ENCODE measurements at regions not wholly inside any gene's neighbourhood (a gene's known extent, or its start where the extent isn't known, plus 50 kb on each side); places are given as distances from the start of the nearest gene placed in this dataset.
A peak's percentile ranks its signal among the peaks of the same experiment; 100 is the strongest.
"Not testable (repeated sequence)": the region's sequence is repeated elsewhere in the genome, so short reads cannot be mapped to it uniquely, and the experiment has no call there.

- Mint-ChIP-seq H3K27ac (no peak overlapping the region), H3K36me3 (no peaks in the 10 kb centered on the region), H3K9me3 (no peaks in the 10 kb centered on the region), H3K27me3 (no peaks in the 10 kb centered on the region), H3K4me3 (no peak overlapping the region), H3K4me1 (ENCODE audit: low read depth) (no peaks in the 10 kb centered on the region)
- POLR2A ChIA-PET = no interaction called here
- CTCF ChIA-PET = interaction anchor here (0.6 to 0.8 kb wide), 2 partner anchors 15 to 19 kb away, joined by 3 read pairs; no protein-coding TSS in a partner anchor
- intact Hi-C loops (cut with micrococcal nuclease) = no loop called here
- no peak for DNase-seq
These were observed 183.3 kb upstream of the FBXO11 start for GRCh38 chr2:48089644-48090043.

- Mint-ChIP-seq H3K27ac (no peak overlapping the region), H3K9me3 (no peaks in the 10 kb centered on the region), H3K27me3 (peaks cover 6% of the 10 kb centered on the region), H3K4me1 (ENCODE audit: low read depth) (no peaks in the 10 kb centered on the region), H3K4me3 (no peak overlapping the region), H3K36me3 (no peaks in the 10 kb centered on the region)
- POLR2A ChIA-PET = no interaction called here
- CTCF ChIA-PET = no interaction called here
- intact Hi-C loops (cut with micrococcal nuclease) = no loop called here
- DNase-seq = no peak
These were observed 186.8 kb upstream of the FBXO11 start for GRCh38 chr2:48092846-48093803.

- H3K9me3 Mint-ChIP-seq; H3K4me1 Mint-ChIP-seq (ENCODE audit: low read depth); DNase-seq; intact Hi-C loops (cut with micrococcal nuclease); POLR2A ChIA-PET; H3K4me3 Mint-ChIP-seq; H3K36me3 Mint-ChIP-seq; H3K27ac Mint-ChIP-seq: not testable (repeated sequence)
- CTCF ChIA-PET = interaction anchor here (2.2 kb wide), 1 partner anchor 9 kb away, joined by 6 read pairs; no protein-coding TSS in a partner anchor
- H3K27me3 Mint-ChIP-seq = peaks cover 11% of the 10 kb centered on the region
These were observed 190.5 kb upstream of the FBXO11 start for GRCh38 chr2:48096765-48097164.

- Mint-ChIP-seq H3K9me3 (peaks cover 8% of the 10 kb centered on the region), H3K4me3 (no peak overlapping the region)
- CTCF ChIA-PET = no interaction called here
These were observed 192.2 kb upstream of the FBXO11 start for GRCh38 chr2:48098539-48098938.

GRCh38 chr2:48104418-48104817, 198.1 kb upstream of the FBXO11 start:
- peaks cover 3% of the 10 kb centered on the region for H3K36me3 Mint-ChIP-seq
- peaks cover 4% of the 10 kb centered on the region for H3K27me3 Mint-ChIP-seq
- no peak for DNase-seq
- peaks cover 15% of the 10 kb centered on the region for H3K4me1 Mint-ChIP-seq (ENCODE audit: low read depth)
- no peak overlapping the region for H3K27ac Mint-ChIP-seq
- peaks cover 5% of the 10 kb centered on the region for H3K9me3 Mint-ChIP-seq
- intact Hi-C loops (cut with micrococcal nuclease) = no loop called here
- ChIA-PET POLR2A (no interaction called here), CTCF (interaction anchor here (1.2 to 4.5 kb wide), 4 partner anchors 15 to 247 kb away, joined by 3 to 63 read pairs (median 6); partner anchors contain the start of gene FBXO11)
- no peak overlapping the region for H3K4me3 Mint-ChIP-seq

More at GRCh38 chr2:48098539-48098938, 192.2 kb upstream of the FBXO11 start:
- no peak for DNase-seq
- peaks cover 11% of the 10 kb centered on the region for H3K27me3 Mint-ChIP-seq
- H3K4me1 Mint-ChIP-seq (ENCODE audit: low read depth) = no peaks in the 10 kb centered on the region
- H3K27ac Mint-ChIP-seq = no peak overlapping the region
- POLR2A ChIA-PET = no interaction called here
- intact Hi-C loops (cut with micrococcal nuclease) = no loop called here
- peaks cover 3% of the 10 kb centered on the region for H3K36me3 Mint-ChIP-seq

GRCh38 chr2:48105848-48106247, 199.6 kb upstream of the FBXO11 start:
- POLR2A ChIA-PET = no interaction called here
- peaks cover 16% of the 10 kb centered on the region for H3K4me1 Mint-ChIP-seq (ENCODE audit: low read depth)
- CTCF ChIA-PET = interaction anchor here (1.0 to 4.5 kb wide), 6 partner anchors 9 to 324 kb away, joined by 3 to 63 read pairs (median 4); partner anchors contain the start of gene FBXO11
- intact Hi-C loops (cut with micrococcal nuclease) = loop anchor here (1.0 to 2.0 kb wide), 4 partner anchors 199 to 323 kb away; partner anchors contain the start of gene MSH6
- DNase-seq = no peak
- peak overlapping the region; percentile 62 for H3K4me3 Mint-ChIP-seq
- no peaks in the 10 kb centered on the region for H3K36me3 Mint-ChIP-seq
- H3K27me3 Mint-ChIP-seq = no peaks in the 10 kb centered on the region
- H3K27ac Mint-ChIP-seq = no peak overlapping the region
- no peaks in the 10 kb centered on the region for H3K9me3 Mint-ChIP-seq

GRCh38 chr2:48107326-48107925, 201.1 kb upstream of the FBXO11 start:
- Mint-ChIP-seq H3K36me3 (no peaks in the 10 kb centered on the region), H3K27ac (no peak overlapping the region), H3K27me3 (no peaks in the 10 kb centered on the region), H3K4me3 (no peak overlapping the region), H3K9me3 (no peaks in the 10 kb centered on the region), H3K4me1 (ENCODE audit: low read depth) (peaks cover 26% of the 10 kb centered on the region)
- POLR2A ChIA-PET = no interaction called here
- intact Hi-C loops (cut with micrococcal nuclease) = loop anchor here (2.0 kb wide), 1 partner anchor 325 kb away; the partner anchor contains the start of gene MSH6
- CTCF ChIA-PET = interaction anchor here (0.6 to 4.5 kb wide), 19 partner anchors 18 to 341 kb away, joined by 3 to 63 read pairs (median 3); partner anchors contain the start of gene FBXO11
- DNase-seq = no peak

- no peak for DNase-seq
- intact Hi-C loops (cut with micrococcal nuclease) = no loop called here
- Mint-ChIP-seq H3K4me3 (no peak overlapping the region), H3K27ac (no peak overlapping the region), H3K4me1 (ENCODE audit: low read depth) (peaks cover 31% of the 10 kb centered on the region), H3K9me3 (no peaks in the 10 kb centered on the region), H3K36me3 (no peaks in the 10 kb centered on the region), H3K27me3 (no peaks in the 10 kb centered on the region)
- POLR2A ChIA-PET = no interaction called here
- CTCF ChIA-PET = interaction anchor here (0.6 to 1.6 kb wide), 3 partner anchors 18 to 316 kb away, joined by 3 to 5 read pairs (median 4); no protein-coding TSS in a partner anchor
These were observed 202.2 kb upstream of the FBXO11 start for GRCh38 chr2:48108455-48108854.

GRCh38 chr2:48109491-48110204, 203.3 kb upstream of the FBXO11 start:
- no peak overlapping the region for H3K27ac Mint-ChIP-seq
- peaks cover 43% of the 10 kb centered on the region for H3K4me1 Mint-ChIP-seq (ENCODE audit: low read depth)
- H3K4me3 Mint-ChIP-seq = no peak overlapping the region
- CTCF ChIA-PET = interaction anchor here (0.6 to 1.6 kb wide), 6 partner anchors 11 to 320 kb away, joined by 3 to 7 read pairs (median 4); no protein-coding TSS in a partner anchor
- DNase-seq = no peak
- intact Hi-C loops (cut with micrococcal nuclease) = no loop called here
- POLR2A ChIA-PET = no interaction called here
- no peaks in the 10 kb centered on the region for H3K27me3 Mint-ChIP-seq
- H3K36me3 Mint-ChIP-seq = no peaks in the 10 kb centered on the region
- no peaks in the 10 kb centered on the region for H3K9me3 Mint-ChIP-seq

GRCh38 chr2:48110492-48110891, 204.0 kb upstream of the FOXN2 start:
- ChIA-PET POLR2A (no interaction called here), CTCF (interaction anchor here (1.4 kb wide), 1 partner anchor 252 kb away, joined by 7 read pairs; no protein-coding TSS in a partner anchor)
- Mint-ChIP-seq H3K27ac (no peak overlapping the region), H3K36me3 (no peaks in the 10 kb centered on the region), H3K4me3 (no peak overlapping the region), H3K27me3 (no peaks in the 10 kb centered on the region), H3K4me1 (ENCODE audit: low read depth) (peaks cover 48% of the 10 kb centered on the region), H3K9me3 (no peaks in the 10 kb centered on the region)
- no peak for DNase-seq
- intact Hi-C loops (cut with micrococcal nuclease) = no loop called here

- H3K4me3 Mint-ChIP-seq = no peak overlapping the region
- H3K36me3 Mint-ChIP-seq = no peaks in the 10 kb centered on the region
- H3K27me3 Mint-ChIP-seq = no peaks in the 10 kb centered on the region
- POLR2A ChIA-PET = no interaction called here
- no peaks in the 10 kb centered on the region for H3K9me3 Mint-ChIP-seq
- CTCF ChIA-PET = interaction anchor here (0.6 to 1.3 kb wide), 7 partner anchors 111 to 319 kb away, joined by 3 to 9 read pairs (median 4); no protein-coding TSS in a partner anchor
- H3K4me1 Mint-ChIP-seq (ENCODE audit: low read depth) = peaks cover 33% of the 10 kb centered on the region
- DNase-seq = no peak
- no peak overlapping the region for H3K27ac Mint-ChIP-seq
- intact Hi-C loops (cut with micrococcal nuclease) = no loop called here
These were observed 201.4 kb upstream of the FOXN2 start for GRCh38 chr2:48112911-48113680.
